Naive B cell (primary cell): ENCODE measurements at regions not wholly inside any gene's neighbourhood (a gene's known extent, or its start where the extent isn't known, plus 50 kb on each side); places are given as distances from the start of the nearest gene placed in this dataset.
A peak's percentile ranks its signal among the peaks of the same experiment; 100 is the strongest.
"Not testable (repeated sequence)": the region's sequence is repeated elsewhere in the genome, so short reads cannot be mapped to it uniquely, and the experiment has no call there.

Source experiments
- ATAC-seq, 2 donors: fragments of 150-1000 bp; cut with Tn5 transposase; 2 replicates each; pipeline ENCODE4 v1.10.0; 2021; ENCODE audit warnings: low read depth in 2 of 2, mild to moderate bottlenecking in 2 of 2, moderate library complexity in 2 of 2
- DNase-seq: peaks from one replicate; pipeline ENCODE4 v3.0.0; 2022
- H3K27ac Mint-ChIP-seq, 6 donors: one replicate each; pipeline ENCODE4 v1.8.0; 2020 to 2022; ENCODE audit warnings: mild to moderate bottlenecking in 6 of 6, mixed read lengths in 6 of 6, moderate library complexity in 5 of 6, inconsistent platforms in 2 of 6
- H3K27me3 Mint-ChIP-seq, 3 donors: one replicate each; pipeline ENCODE4 v1.8.0; 2021 to 2022; ENCODE audit warnings: mixed read lengths in 3 of 3, mild to moderate bottlenecking in 1 of 3
- H3K36me3 Mint-ChIP-seq, 2 donors: one replicate each; pipeline ENCODE4 v1.8.0; 2020 to 2022; ENCODE audit warnings: mixed read lengths in 2 of 2, inconsistent platforms in 1 of 2, mild to moderate bottlenecking in 1 of 2
- H3K4me1 Mint-ChIP-seq, 3 donors: one replicate each; pipeline ENCODE4 v1.8.0; 2020 to 2022; ENCODE audit warnings: mixed read lengths in 3 of 3, inconsistent platforms in 1 of 3, mild to moderate bottlenecking in 1 of 3, moderate library complexity in 1 of 3
- H3K4me3 Mint-ChIP-seq, 8 donors: one replicate each; pipeline ENCODE4 v1.8.0; 2020 to 2022; ENCODE audit warnings: mild to moderate bottlenecking in 8 of 8, mixed read lengths in 8 of 8, moderate library complexity in 8 of 8, inconsistent platforms in 2 of 8
- H3K9me3 Mint-ChIP-seq, 7 donors: one replicate each; pipeline ENCODE4 v1.8.0; 2020 to 2022; ENCODE audit warnings: mixed read lengths in 7 of 7, mild to moderate bottlenecking in 5 of 7, inconsistent platforms in 2 of 7, moderate library complexity in 1 of 7

GRCh38 chr15:79629687-79630086 is 197.6 kb downstream of the MINAR1 start:
- DNase-seq: no peak
- no peak overlapping the region for H3K27ac Mint-ChIP-seq
- no peaks in the 10 kb centered on the region for H3K36me3 Mint-ChIP-seq
- H3K4me1 Mint-ChIP-seq: no peaks in the 10 kb centered on the region
- peaks cover 15 to 35% (median 23%) of the 10 kb centered on the region in 3 donors for H3K27me3 Mint-ChIP-seq
- H3K4me3 Mint-ChIP-seq: no peak overlapping the region
- peaks cover 6 to 17% (median 10%) of the 10 kb centered on the region in 7 donors for H3K9me3 Mint-ChIP-seq
- no peak for ATAC-seq

- H3K27me3 Mint-ChIP-seq: peaks cover 19 to 45% (median 30%) of the 10 kb centered on the region in 3 donors
Measured at GRCh38 chr15:79632457-79632856, 200.3 kb downstream of the MINAR1 start.

GRCh38 chr15:79635149-79635771 is 203.1 kb downstream of the MINAR1 start:
- peaks cover 19 to 64% (median 36%) of the 10 kb centered on the region in 3 donors for H3K27me3 Mint-ChIP-seq
- ATAC-seq (no peak), DNase-seq (no peak)
- no peak overlapping the region for H3K4me3 Mint-ChIP-seq
- H3K27ac Mint-ChIP-seq: no peak overlapping the region
- no peaks in the 10 kb centered on the region for H3K36me3 Mint-ChIP-seq
- no peaks in the 10 kb centered on the region for H3K4me1 Mint-ChIP-seq
- peaks cover 5 to 15% (median 8%) of the 10 kb centered on the region in 7 donors for H3K9me3 Mint-ChIP-seq

More at GRCh38 chr15:79632457-79632856, 200.3 kb downstream of the MINAR1 start:
- peaks cover 7 to 16% (median 8%) of the 10 kb centered on the region in 7 donors for H3K9me3 Mint-ChIP-seq
- H3K36me3 Mint-ChIP-seq: no peaks in the 10 kb centered on the region
- H3K4me1 Mint-ChIP-seq: no peaks in the 10 kb centered on the region
- DNase-seq: no peak
- no peak overlapping the region for H3K27ac Mint-ChIP-seq
- no peak overlapping the region for H3K4me3 Mint-ChIP-seq
- ATAC-seq: no peak

- Mint-ChIP-seq H3K9me3 (peaks cover 8 to 22% (median 14%) of the 10 kb centered on the region in 7 donors), H3K27ac (no peak overlapping the region), H3K4me1 (no peaks in the 10 kb centered on the region), H3K27me3 (peaks cover 24 to 71% (median 42%) of the 10 kb centered on the region in 3 donors), H3K36me3 (no peaks in the 10 kb centered on the region), H3K4me3 (no peak overlapping the region)
- no peak for DNase-seq
- no peak for ATAC-seq
Measured at GRCh38 chr15:79635897-79636561, 203.9 kb downstream of the MINAR1 start.

GRCh38 chr15:79640206-79640605 is 208.1 kb downstream of the MINAR1 start:
- Mint-ChIP-seq H3K4me1 (no peaks in the 10 kb centered on the region), H3K36me3 (no peaks in the 10 kb centered on the region), H3K27ac (no peak overlapping the region), H3K4me3 (no peak overlapping the region), H3K9me3 (peaks cover 5 to 39% (median 15%) of the 10 kb centered on the region in 7 donors), H3K27me3 (peaks cover 22 to 67% (median 27%) of the 10 kb centered on the region in 3 donors)
- ATAC-seq: no peak
- no peak for DNase-seq

- Mint-ChIP-seq H3K4me1 (no peaks in the 10 kb centered on the region), H3K27me3 (peaks cover 13 to 51% (median 20%) of the 10 kb centered on the region in 3 donors), H3K36me3 (peaks cover 0 to 8% of the 10 kb centered on the region in 2 donors), H3K4me3 (no peak overlapping the region), H3K9me3 (peaks cover 10 to 51% (median 24%) of the 10 kb centered on the region in 7 donors), H3K27ac (no peak overlapping the region)
- no peak for DNase-seq
- no peak for ATAC-seq
Measured at GRCh38 chr15:79641841-79642240, 209.7 kb downstream of the MINAR1 start.

- Mint-ChIP-seq H3K9me3 (peaks cover 10 to 54% (median 29%) of the 10 kb centered on the region in 7 donors), H3K4me1 (no peaks in the 10 kb centered on the region), H3K27me3 (peaks cover 6 to 40% (median 13%) of the 10 kb centered on the region in 3 donors), H3K36me3 (peaks cover 0 to 8% of the 10 kb centered on the region in 2 donors), H3K4me3 (peak overlapping the region in 1 of 8 donors; percentile 2), H3K27ac (no peak overlapping the region)
- ATAC-seq (no peak), DNase-seq (no peak)
Measured at GRCh38 chr15:79643393-79643792, 211.3 kb downstream of the MINAR1 start.

- no peak overlapping the region for H3K4me3 Mint-ChIP-seq
- peaks cover 10 to 54% (median 29%) of the 10 kb centered on the region in 7 donors for H3K9me3 Mint-ChIP-seq
- peaks cover 0 to 8% of the 10 kb centered on the region in 2 donors for H3K36me3 Mint-ChIP-seq
- no peak overlapping the region for H3K27ac Mint-ChIP-seq
- H3K27me3 Mint-ChIP-seq: peaks cover 6 to 33% (median 13%) of the 10 kb centered on the region in 3 donors
- H3K4me1 Mint-ChIP-seq: no peaks in the 10 kb centered on the region
- DNase-seq (no peak), ATAC-seq (no peak)
Measured at GRCh38 chr15:79644091-79644490, 212.0 kb downstream of the MINAR1 start.

- not testable (repeated sequence) for H3K27ac Mint-ChIP-seq, H3K4me1 Mint-ChIP-seq, H3K9me3 Mint-ChIP-seq, H3K36me3 Mint-ChIP-seq, H3K4me3 Mint-ChIP-seq, ATAC-seq, DNase-seq
- peaks cover 22 to 33% (median 27%) of the 10 kb centered on the region in 3 donors for H3K27me3 Mint-ChIP-seq
Measured at GRCh38 chr15:79652972-79653371, 220.8 kb downstream of the MINAR1 start.

- no peak for ATAC-seq
- peaks cover 27 to 35% (median 27%) of the 10 kb centered on the region in 3 donors for H3K27me3 Mint-ChIP-seq
- no peaks in the 10 kb centered on the region for H3K4me1 Mint-ChIP-seq
- no peaks in the 10 kb centered on the region for H3K36me3 Mint-ChIP-seq
- DNase-seq: no peak
- no peak overlapping the region for H3K27ac Mint-ChIP-seq
- H3K9me3 Mint-ChIP-seq: peaks cover 0 to 8% (median 2%) of the 10 kb centered on the region in 7 donors
- H3K4me3 Mint-ChIP-seq: no peak overlapping the region
Measured at GRCh38 chr15:79653533-79653932, 221.4 kb downstream of the MINAR1 start.

GRCh38 chr15:79656151-79657000 is 224.2 kb downstream of the MINAR1 start:
- Mint-ChIP-seq H3K27me3 (peaks cover 27 to 35% (median 28%) of the 10 kb centered on the region in 3 donors), H3K4me3 (no peak overlapping the region), H3K27ac (no peak overlapping the region), H3K9me3 (peaks cover 0 to 7% (median 0%) of the 10 kb centered on the region in 7 donors), H3K4me1 (no peaks in the 10 kb centered on the region), H3K36me3 (no peaks in the 10 kb centered on the region)
- DNase-seq: no peak
- ATAC-seq: no peak

GRCh38 chr15:79657722-79658121 is 225.6 kb downstream of the MINAR1 start:
- no peak overlapping the region for H3K4me3 Mint-ChIP-seq
- H3K4me1 Mint-ChIP-seq: no peaks in the 10 kb centered on the region
- H3K27ac Mint-ChIP-seq: no peak overlapping the region
- peaks cover 0 to 7% (median 0%) of the 10 kb centered on the region in 7 donors for H3K9me3 Mint-ChIP-seq
- DNase-seq: no peak
- no peaks in the 10 kb centered on the region for H3K36me3 Mint-ChIP-seq
- H3K27me3 Mint-ChIP-seq: peaks cover 37 to 44% (median 41%) of the 10 kb centered on the region in 3 donors
- no peak for ATAC-seq

GRCh38 chr15:79659691-79660090 is 227.6 kb downstream of the MINAR1 start:
- DNase-seq: no peak
- ATAC-seq: no peak
- H3K27me3 Mint-ChIP-seq: peaks cover 34 to 51% (median 39%) of the 10 kb centered on the region in 3 donors
- H3K27ac Mint-ChIP-seq: no peak overlapping the region
- no peak overlapping the region for H3K4me3 Mint-ChIP-seq
- no peaks in the 10 kb centered on the region for H3K4me1 Mint-ChIP-seq
- H3K9me3 Mint-ChIP-seq: peaks cover 0 to 14% (median 0%) of the 10 kb centered on the region in 7 donors
- H3K36me3 Mint-ChIP-seq: no peaks in the 10 kb centered on the region
